Fibroblast of pulmonary artery (primary cell): ENCODE measurements at regions not wholly inside any gene's neighbourhood (a gene's known extent, or its start where the extent isn't known, plus 50 kb on each side); places are given as distances from the start of the nearest gene placed in this dataset.

ENCODE experiments used
- DNase-seq: peaks from one replicate; pipeline ENCODE4 v3.0.0-alpha.2; 2010; ENCODE audit warnings: low read depth
- H3K4me3 ChIP-seq: replicated peaks from 2 replicates; pipeline ENCODE4 v1.5.1; 2011; ENCODE audit warnings: low read depth, mild to moderate bottlenecking, control low read depth, low read length, moderate library complexity
- TF ChIP-seq, protein P1 (sequence below): IDR thresholded peaks from 2 replicates; pipeline ENCODE4 v1.5.1; 2011; ENCODE audit warnings: mild to moderate bottlenecking, control low read depth, low read length, inconsistent platforms; ENCODE audit errors: missing control alignments

DNA sequence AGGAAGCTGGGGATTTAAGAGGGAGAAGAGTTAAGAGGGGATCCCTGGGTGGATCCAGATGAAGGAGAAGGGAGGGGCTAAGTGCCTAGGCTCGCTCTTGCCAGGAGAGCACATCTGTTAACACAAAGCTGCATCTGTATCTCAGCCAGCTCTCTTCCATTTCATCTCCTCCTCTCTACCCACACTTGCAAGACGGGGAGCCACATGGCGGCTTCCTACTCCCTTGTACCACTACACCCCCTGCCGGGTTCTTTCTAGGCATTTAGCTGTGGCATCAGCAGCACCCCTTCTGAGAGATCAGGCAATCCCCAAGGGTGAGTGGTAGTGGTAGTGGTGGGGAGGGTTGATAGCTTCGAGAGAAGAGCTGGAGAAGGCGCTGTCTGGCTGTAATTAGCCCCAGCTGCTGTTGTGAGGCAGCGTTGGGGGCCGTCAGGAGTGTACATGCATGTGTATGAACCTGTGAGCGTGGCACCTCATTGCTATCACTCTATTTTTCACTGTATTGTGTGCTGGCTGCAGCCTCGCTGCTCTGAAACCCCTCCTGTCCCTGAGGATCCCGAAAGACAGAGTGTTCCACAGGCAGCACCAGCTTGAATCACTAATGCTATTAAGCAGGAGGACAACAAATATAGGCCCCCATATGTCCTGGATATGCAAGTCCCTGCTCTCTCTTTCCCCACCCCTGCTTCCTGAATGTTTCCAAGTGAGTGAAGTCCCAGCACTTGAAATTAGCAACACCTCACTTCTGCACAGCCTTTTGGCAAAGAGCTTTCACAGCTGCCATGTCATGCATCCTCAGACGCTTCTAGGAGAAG is 73.7 kb downstream of the RTL9 start:
- TF ChIP-seq, protein P1, sequence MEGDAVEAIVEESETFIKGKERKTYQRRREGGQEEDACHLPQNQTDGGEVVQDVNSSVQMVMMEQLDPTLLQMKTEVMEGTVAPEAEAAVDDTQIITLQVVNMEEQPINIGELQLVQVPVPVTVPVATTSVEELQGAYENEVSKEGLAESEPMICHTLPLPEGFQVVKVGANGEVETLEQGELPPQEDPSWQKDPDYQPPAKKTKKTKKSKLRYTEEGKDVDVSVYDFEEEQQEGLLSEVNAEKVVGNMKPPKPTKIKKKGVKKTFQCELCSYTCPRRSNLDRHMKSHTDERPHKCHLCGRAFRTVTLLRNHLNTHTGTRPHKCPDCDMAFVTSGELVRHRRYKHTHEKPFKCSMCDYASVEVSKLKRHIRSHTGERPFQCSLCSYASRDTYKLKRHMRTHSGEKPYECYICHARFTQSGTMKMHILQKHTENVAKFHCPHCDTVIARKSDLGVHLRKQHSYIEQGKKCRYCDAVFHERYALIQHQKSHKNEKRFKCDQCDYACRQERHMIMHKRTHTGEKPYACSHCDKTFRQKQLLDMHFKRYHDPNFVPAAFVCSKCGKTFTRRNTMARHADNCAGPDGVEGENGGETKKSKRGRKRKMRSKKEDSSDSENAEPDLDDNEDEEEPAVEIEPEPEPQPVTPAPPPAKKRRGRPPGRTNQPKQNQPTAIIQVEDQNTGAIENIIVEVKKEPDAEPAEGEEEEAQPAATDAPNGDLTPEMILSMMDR = no peak
- DNase-seq = no peak
- H3K4me3 ChIP-seq = no peak overlapping the region

DNA sequence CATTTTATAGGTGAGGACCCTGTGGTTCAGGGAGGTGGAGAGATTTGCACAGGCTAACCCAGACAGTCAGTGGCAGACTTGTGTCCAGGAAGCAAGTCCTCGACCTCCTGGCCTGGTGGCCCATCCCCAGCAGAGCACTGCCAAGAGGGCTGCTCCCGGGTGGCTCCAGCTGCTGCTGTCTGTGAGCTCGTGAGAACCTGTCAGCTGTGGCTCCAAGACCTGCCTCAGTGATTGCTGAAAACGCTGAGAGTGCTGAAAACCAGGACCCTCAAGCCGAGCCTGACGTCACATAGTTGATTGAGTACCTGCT is 74.2 kb downstream of the RTL9 start:
- H3K4me3 ChIP-seq = no peak overlapping the region
- no peak for DNase-seq
- TF ChIP-seq, protein P1 = no peak

DNA sequence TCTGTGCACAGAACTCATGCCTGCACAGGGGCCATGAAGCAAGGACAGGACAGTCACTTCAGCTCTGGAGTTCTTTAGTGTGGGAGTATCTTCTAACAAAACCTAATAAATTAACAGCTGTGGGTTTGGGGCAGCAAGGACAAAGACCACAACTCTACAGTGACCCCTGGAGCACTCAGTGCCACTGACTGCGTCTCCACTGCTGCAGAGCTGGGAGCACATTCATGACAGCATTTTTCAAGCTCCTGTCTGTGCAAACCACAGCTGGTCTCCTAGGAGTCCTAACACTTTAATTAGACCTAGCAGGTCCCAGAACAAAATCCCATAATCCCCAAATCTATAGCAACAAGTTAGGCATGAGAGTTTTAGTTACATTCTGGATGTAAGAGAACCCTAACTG is 76.5 kb downstream of the RTL9 start:
- H3K4me3 ChIP-seq = no peak overlapping the region
- TF ChIP-seq, protein P1 = no peak
- DNase-seq = no peak

DNA sequence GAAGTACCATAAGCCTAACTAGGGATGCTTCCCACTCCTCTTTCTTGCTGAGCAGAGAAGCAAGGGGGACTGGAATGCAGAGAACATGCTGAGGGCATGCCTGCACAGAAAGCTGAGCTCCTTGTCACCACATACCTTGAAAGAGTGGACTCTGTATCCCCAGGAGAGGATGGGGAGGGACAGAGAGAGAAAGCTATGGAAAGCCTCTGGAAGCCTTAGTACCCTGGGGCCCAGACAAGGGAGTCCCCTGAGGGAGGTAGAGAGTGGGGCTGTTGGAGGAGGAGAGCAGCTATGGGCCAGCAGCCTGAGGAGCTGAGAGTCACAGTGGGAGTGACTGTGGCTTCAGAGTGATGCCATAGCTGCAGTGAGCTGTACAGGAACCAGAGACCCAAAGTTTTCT is 77.9 kb downstream of the RTL9 start:
- H3K4me3 ChIP-seq = no peak overlapping the region
- DNase-seq = no peak
- TF ChIP-seq, protein P1 = no peak

DNA sequence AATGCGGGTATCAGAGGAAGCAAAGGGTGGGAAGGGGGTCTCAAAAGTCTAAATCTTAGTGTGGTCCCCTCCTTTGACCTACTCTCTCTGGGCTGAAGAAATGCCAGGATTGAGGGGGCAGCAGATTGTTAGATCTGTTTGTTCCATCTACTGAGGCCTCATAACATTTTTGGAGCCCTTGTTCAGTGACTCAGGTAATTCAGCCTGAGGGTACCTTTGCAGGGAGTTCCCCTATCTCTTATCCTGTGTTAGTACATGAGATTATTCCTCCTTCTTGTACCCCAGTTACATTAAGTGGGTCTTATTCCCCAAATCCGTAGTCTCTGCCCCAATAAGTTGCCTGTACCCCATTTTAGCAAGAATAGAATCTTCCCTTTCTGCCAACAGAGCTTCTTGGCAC is 79.0 kb downstream of the RTL9 start:
- H3K4me3 ChIP-seq = no peak overlapping the region
- no peak for DNase-seq
- TF ChIP-seq, protein P1 = no peak

DNA sequence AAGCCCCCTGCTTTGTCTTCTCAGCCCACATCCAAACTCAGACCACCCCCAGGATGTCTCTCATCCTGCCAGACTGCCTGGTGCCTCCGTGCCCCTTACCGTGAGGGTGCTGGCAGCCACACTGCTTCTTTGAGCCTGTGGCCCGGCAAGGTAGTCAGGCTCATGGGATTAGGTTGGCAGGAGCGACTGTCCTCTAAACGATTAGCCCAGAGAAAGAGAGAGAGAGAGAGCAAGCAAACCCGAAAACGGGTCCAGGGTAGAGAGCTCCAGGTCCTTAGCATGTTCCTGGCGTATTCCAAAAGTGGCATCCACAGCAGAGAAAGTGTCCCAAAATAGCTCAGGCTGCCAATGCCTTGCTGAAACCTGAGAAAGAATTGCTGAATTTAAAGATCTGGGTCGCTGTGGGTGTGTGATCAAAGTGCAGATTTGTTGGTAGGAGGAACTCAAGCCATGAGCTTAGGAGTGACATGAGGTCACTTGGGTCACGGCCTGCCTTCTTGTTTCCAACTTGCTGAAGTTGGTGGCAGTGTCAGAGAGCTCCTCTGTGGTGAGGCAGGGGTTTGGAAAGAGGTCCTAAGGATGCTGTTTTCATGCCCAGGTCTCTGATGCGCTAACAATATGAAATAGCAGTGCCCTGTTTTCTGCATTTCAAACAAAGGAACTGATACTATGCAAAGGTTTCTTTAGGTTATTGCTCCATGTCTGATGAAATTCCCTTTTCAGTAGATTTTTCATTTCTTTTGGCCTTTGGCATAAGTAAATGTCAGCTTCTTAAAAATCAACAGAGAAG is 81.6 kb downstream of the RTL9 start:
- no peak for DNase-seq
- TF ChIP-seq, protein P1 = no peak
- H3K4me3 ChIP-seq = no peak overlapping the region
